NOMO-1 treated with DMSO at 0.1 percent for 48 hours (cell line): ENCODE measurements at regions not wholly inside any gene's neighbourhood (a gene's known extent, or its start where the extent isn't known, plus 50 kb on each side); places are given as distances from the start of the nearest gene placed in this dataset.

ENCODE experiments used
- DNase-seq: peaks from one replicate; lab custom pipeline; 2025; ENCODE audit not compliant: unreplicated experiment; lab: John Stamatoyannopoulos, UW

- DNase-seq: no peak
These were observed 60.2 kb upstream of the PIP5K1B start for GRCh38 chr9:68644831-68645230.

GRCh38 chr9:68648164-68648563, 56.9 kb upstream of the PIP5K1B start:
- DNase-seq: no peak

- no peak for DNase-seq
These were observed 56.1 kb upstream of the PIP5K1B start for GRCh38 chr9:68648971-68649370.

DNA sequence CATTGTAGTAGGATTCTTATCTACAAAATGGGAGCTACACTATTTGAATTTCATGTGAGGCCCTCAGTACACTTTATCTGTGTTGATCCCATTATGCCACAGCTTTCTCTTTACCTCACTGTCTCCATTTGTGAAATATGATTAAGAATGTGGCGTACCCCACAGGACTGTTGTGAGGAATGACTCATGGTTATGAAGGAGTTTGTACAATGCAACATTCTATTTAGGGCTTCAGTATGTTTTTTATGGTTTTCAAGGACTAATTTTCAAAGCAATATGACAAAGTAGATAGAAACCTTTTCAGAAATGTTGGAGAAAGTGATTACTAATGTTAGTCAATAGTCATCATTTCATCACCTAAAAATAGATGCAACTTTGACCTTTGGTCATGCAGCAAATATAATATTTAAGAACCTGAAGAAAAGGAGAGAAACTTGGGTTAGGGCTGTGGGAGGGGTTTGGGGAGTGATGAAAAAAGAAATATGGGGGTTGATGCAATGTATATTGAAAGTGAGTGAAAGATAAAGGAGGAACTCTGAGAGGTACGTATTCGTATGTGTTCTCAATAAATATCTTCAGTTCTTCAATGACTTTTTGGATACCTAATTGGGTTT, 53.7 kb upstream of the PIP5K1B start:
- peak; percentile 11 for DNase-seq

GRCh38 chr9:68653141-68653595, 51.9 kb upstream of the PIP5K1B start:
- no peak for DNase-seq

DNA sequence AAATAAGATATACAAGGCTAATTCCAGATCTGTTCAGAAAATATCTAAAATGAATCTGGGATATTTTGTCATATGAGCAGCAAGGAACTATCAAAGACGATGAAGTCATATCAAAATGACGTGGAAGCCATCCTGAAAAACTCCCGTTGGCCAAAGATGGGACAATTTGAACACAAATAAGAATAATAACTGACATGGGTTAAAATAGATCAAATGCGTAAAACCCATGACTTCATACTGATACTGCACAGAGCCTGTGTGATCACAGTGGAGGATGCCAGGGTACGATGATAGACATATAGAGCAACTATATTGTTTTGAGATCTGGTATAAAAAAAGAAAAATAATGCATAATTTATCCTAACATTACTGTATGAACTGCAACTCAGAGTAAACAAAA, 51.0 kb upstream of the PIP5K1B start:
- DNase-seq: no peak
